B cell (primary cell): ENCODE measurements at regions not wholly inside any gene's neighbourhood (a gene's known extent, or its start where the extent isn't known, plus 50 kb on each side); places are given as distances from the start of the nearest gene placed in this dataset.

Source experiments
- ATAC-seq: fragments of 200-7000 bp; cut with Tn5 transposase; one replicate; pipeline ENCODE4 v1.10.0; 2021; ENCODE audit warnings: low read depth, mild to moderate bottlenecking, moderate number of reproducible peaks, moderate library complexity
- CTCF ChIA-PET: fragments of 350-600 bp; sonication (Branson Sonifier 250); formaldehyde crosslinking; loops from one replicate; lab custom pipeline; 2021; ENCODE audit warnings: antibody characterized with exemption, inconsistent platforms; lab: Charles Lee
- POLR2A ChIA-PET: fragments of 350-600 bp; sonication (Branson Sonifier 250); formaldehyde crosslinking; loops from one replicate; lab custom pipeline; 2021; ENCODE audit warnings: antibody characterized with exemption; lab: Charles Lee
- DNase-seq: peaks from one replicate; pipeline ENCODE4 v3.0.0; 2013
- H2AFZ ChIP-seq: 2 replicates; pipeline ENCODE4 v1.6.1; 2012; ENCODE audit warnings: mild to moderate bottlenecking, low read depth, low read length; ENCODE audit not compliant: insufficient read depth, poor library complexity, severe bottlenecking
- H3K27ac ChIP-seq, 2 donors: 1 replicate in 1 of 2; 2 replicates in 1 of 2; pipeline ENCODE4 v1.5.1; 2012 to 2013; ENCODE audit warnings: low read length in 2 of 2, mild to moderate bottlenecking in 2 of 2, moderate library complexity in 1 of 2
- H3K27me3 ChIP-seq, 4 experiments: fragments of 200-600 bp in 1 of 4; sonication (generic) in 1 of 4; replicated peaks in 1 of 4; 1 replicate in 2 of 4; 2 replicates in 2 of 4; pipeline versions ENCODE4 v1.6.1 to v1.7.0; 2013 to 2016; ENCODE audit warnings: low read length in 3 of 4, mild to moderate bottlenecking in 2 of 4, mixed read lengths in 1 of 4, moderate library complexity in 1 of 4; ENCODE audit not compliant: insufficient read depth in 4 of 4, control insufficient read depth in 3 of 4; ENCODE audit errors: control extremely low read depth in 1 of 4
- H3K36me3 ChIP-seq, 2 experiments: replicated peaks in 1 of 2; 1 replicate in 1 of 2; 2 replicates in 1 of 2; pipeline versions ENCODE4 v1.6.1 to v1.7.1; 2013; ENCODE audit warnings: low read length in 1 of 2; ENCODE audit not compliant: insufficient read depth in 2 of 2, control insufficient read depth in 1 of 2; ENCODE audit errors: control extremely low read depth in 1 of 2, extremely low read depth in 1 of 2
- H3K4me1 ChIP-seq, 2 donors: fragments of 200-600 bp in 1 of 2; sonication (generic) in 1 of 2; 1 replicate in 1 of 2; 2 replicates in 1 of 2; pipeline versions ENCODE4 v1.5.1 to v1.6.1; 2013 to 2017; ENCODE audit warnings: low read length in 2 of 2; ENCODE audit not compliant: control insufficient read depth in 2 of 2, insufficient read depth in 2 of 2
- H3K4me2 ChIP-seq: replicated peaks from 2 replicates; pipeline ENCODE3; 2012; ENCODE audit warnings: mild to moderate bottlenecking, low read depth, low read length; ENCODE audit not compliant: poor library complexity, severe bottlenecking
- H3K4me3 ChIP-seq, 5 experiments: fragments of 200-600 bp in 1 of 5; sonication (generic) in 1 of 5; 1 replicate in 3 of 5; 2 replicates in 2 of 5; pipeline versions ENCODE4 v1.5.1 to v1.7.0; 2011 to 2016; ENCODE audit warnings: low read length in 4 of 5, mild to moderate bottlenecking in 4 of 5, low read depth in 2 of 5, control low read depth in 1 of 5, moderate library complexity in 1 of 5; ENCODE audit not compliant: insufficient read depth in 1 of 5; ENCODE audit errors: control extremely low read depth in 1 of 5, extremely low read depth in 1 of 5
- H3K79me2 ChIP-seq: fragments of 200-600 bp; sonication (generic); one replicate; pipeline ENCODE4 v1.6.0; 2016; ENCODE audit warnings: low read length; ENCODE audit not compliant: control insufficient read depth, insufficient read depth
- H3K9ac ChIP-seq: fragments of 200-600 bp; sonication (generic); 2 replicates; pipeline ENCODE4 v1.6.1; 2017; ENCODE audit warnings: mild to moderate bottlenecking, low read length, moderate library complexity
- H3K9me3 ChIP-seq, 3 donors: one replicate each; pipeline versions ENCODE4 v1.6.1 to v1.7.1; 2013; ENCODE audit warnings: low read length in 2 of 3; ENCODE audit not compliant: control insufficient read depth in 2 of 3, insufficient read depth in 1 of 3; ENCODE audit errors: control extremely low read depth in 1 of 3
- H4K20me1 ChIP-seq: 2 replicates; pipeline ENCODE4 v1.6.0; 2012; ENCODE audit warnings: mild to moderate bottlenecking, low read length; ENCODE audit not compliant: insufficient read depth, control insufficient read depth, poor library complexity, severe bottlenecking
- H3K27ac Mint-ChIP-seq: one replicate; pipeline ENCODE4 v1.8.0; 2021; ENCODE audit warnings: mixed read lengths
- H3K27me3 Mint-ChIP-seq: one replicate; pipeline ENCODE4 v1.8.0; 2021; ENCODE audit warnings: mixed read lengths
- H3K4me1 Mint-ChIP-seq: one replicate; pipeline ENCODE4 v1.8.0; 2021; ENCODE audit warnings: mixed read lengths
- H3K4me3 Mint-ChIP-seq: one replicate; pipeline ENCODE4 v1.8.0; 2021; ENCODE audit warnings: mixed read lengths
- H3K9me3 Mint-ChIP-seq: one replicate; pipeline ENCODE4 v1.8.0; 2022; ENCODE audit warnings: mixed read lengths; ENCODE audit not compliant: insufficient read depth
- CTCF ChIP-seq: fragments of 200-600 bp; IDR thresholded peaks from one replicate; pipeline ENCODE4 v1.8.0; 2022; ENCODE audit warnings: antibody characterized with exemption, mild to moderate bottlenecking
- EZH2 ChIP-seq: IDR thresholded peaks from 2 replicates; pipeline ENCODE4 v1.6.1; 2012; ENCODE audit warnings: borderline replicate concordance, low read depth, mild to moderate bottlenecking, moderate library complexity, low read length; ENCODE audit not compliant: insufficient read depth, poor library complexity, severe bottlenecking
- WGBS: methylation state at CpG from one replicate; pipeline ENCODE4 v1.1.5; 2013; ENCODE audit warnings: missing lambda C conversion rate; ENCODE audit not compliant: insufficient coverage; 5-methylcytosine and 5-hydroxymethylcytosine counted together
- intact Hi-C: fragments of 100-400 bp; cut with micrococcal nuclease; formaldehyde crosslinking; loops from one replicate; pipeline ENCODE4 v1.10.0; 2022

DNA sequence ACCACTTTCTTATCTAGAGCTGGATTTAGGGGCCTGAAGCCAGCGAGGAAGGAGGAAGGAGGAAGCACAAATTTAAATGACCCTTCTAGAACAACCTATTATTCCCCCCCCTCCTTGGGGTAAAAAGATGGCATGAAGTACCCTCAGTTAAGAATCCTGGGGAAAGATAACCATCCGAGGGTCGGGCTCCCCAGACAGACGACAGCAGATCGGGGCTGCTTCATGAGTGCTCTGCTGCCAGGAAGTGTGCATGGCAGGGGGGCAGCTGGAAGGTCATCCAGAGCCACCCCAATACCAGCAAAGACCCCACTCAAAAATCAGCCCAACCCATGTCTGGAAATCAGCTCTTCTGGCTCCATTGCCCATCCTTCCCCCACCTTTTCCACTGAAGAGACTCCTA lies 207.5 kb downstream of the CTTN start:
- Histone ChIP-seq H3K9ac (no peak overlapping the region), H3K27ac (no peak overlapping the region), H3K4me2 (no peak overlapping the region), H4K20me1 (no peaks in the 10 kb centered on the region), H3K4me3 (no peak overlapping the region), H3K79me2 (no peaks in the 10 kb centered on the region), H3K4me1 (no peaks in the 10 kb centered on the region), H3K27me3 (no peaks in the 10 kb centered on the region), H3K9me3 (no peaks in the 10 kb centered on the region), H2AFZ (no peak overlapping the region), H3K36me3 (no peaks in the 10 kb centered on the region)
- ChIA-PET POLR2A (no interaction called here), CTCF (interaction anchor here (0.5 kb wide), 1 partner anchor 130 kb away, joined by 3 read pairs; no protein-coding TSS in a partner anchor)
- ATAC-seq (no peak), DNase-seq (no peak)
- WGBS, result 100% methylated on average over 2 of the region's 5 CpGs
- no peaks in the 10 kb centered on the region for H3K4me1 Mint-ChIP-seq
- intact Hi-C loops, result no loop called here
- H3K27ac Mint-ChIP-seq, result no peak overlapping the region
- TF ChIP-seq CTCF, result no peak
- no peak for TF ChIP-seq EZH2
- H3K27me3 Mint-ChIP-seq, result no peaks in the 10 kb centered on the region
- H3K9me3 Mint-ChIP-seq, result no peaks in the 10 kb centered on the region
- H3K4me3 Mint-ChIP-seq, result no peak overlapping the region

GRCh38 chr11:70606248-70606950 lies 208.1 kb downstream of the CTTN start:
- 96% methylated on average over 7 of the region's 12 CpGs for WGBS

More at GRCh38 chr11:70606248-70606950, 208.1 kb downstream of the CTTN start:
- H3K27me3 Mint-ChIP-seq, result no peaks in the 10 kb centered on the region
- DNase-seq (no peak), ATAC-seq (no peak)
- TF ChIP-seq CTCF (no peak), EZH2 (no peak)
- Histone ChIP-seq H3K27me3 (no peaks in the 10 kb centered on the region), H3K9me3 (no peaks in the 10 kb centered on the region), H2AFZ (no peak overlapping the region), H3K9ac (no peak overlapping the region), H3K4me1 (no peaks in the 10 kb centered on the region), H3K79me2 (no peaks in the 10 kb centered on the region), H3K4me2 (no peak overlapping the region), H3K4me3 (no peak overlapping the region), H3K36me3 (no peaks in the 10 kb centered on the region), H3K27ac (no peak overlapping the region), H4K20me1 (no peaks in the 10 kb centered on the region)
- intact Hi-C loops, result no loop called here
- ChIA-PET POLR2A (no interaction called here), CTCF (no interaction called here)
- H3K4me1 Mint-ChIP-seq, result no peaks in the 10 kb centered on the region
- no peak overlapping the region for H3K4me3 Mint-ChIP-seq
- H3K27ac Mint-ChIP-seq, result no peak overlapping the region
- no peaks in the 10 kb centered on the region for H3K9me3 Mint-ChIP-seq
